Spleen (tissue), 11 donors: ENCODE measurements at regions not wholly inside any gene's neighbourhood (a gene's known extent, or its start where the extent isn't known, plus 50 kb on each side); places are given as distances from the start of the nearest gene placed in this dataset.

Experiments used
- DNase-seq: peaks from one replicate; pipeline ENCODE4 v3.0.0-alpha.2; 2020
- H3K27ac ChIP-seq, 8 donors: fragments of 200-600 bp; sonication (generic) in 7 of 8; 1 replicate in 4 of 8; 2 replicates in 4 of 8; pipeline versions ENCODE4 v1.5.0 to v1.8.0; 2016 to 2021; ENCODE audit warnings: inconsistent platforms in 4 of 8, mild to moderate bottlenecking in 4 of 8, moderate library complexity in 1 of 8
- H3K27me3 ChIP-seq, 7 donors: fragments of 200-600 bp; sonication (generic) in 6 of 7; replicated peaks in 1 of 7; 1 replicate in 4 of 7; 2 replicates in 3 of 7; pipeline versions ENCODE4 v1.5.0 to v1.8.0; 2016 to 2021; ENCODE audit warnings: inconsistent platforms in 3 of 7, mild to moderate bottlenecking in 1 of 7
- H3K36me3 ChIP-seq, 6 donors: fragments of 200-600 bp; sonication (generic) in 5 of 6; 1 replicate in 4 of 6; 2 replicates in 2 of 6; pipeline versions ENCODE4 v1.5.0 to v1.8.0; 2016 to 2021; ENCODE audit warnings: inconsistent platforms in 2 of 6
- H3K4me1 ChIP-seq, 6 donors: fragments of 200-600 bp; sonication (generic) in 5 of 6; 1 replicate in 3 of 6; 2 replicates in 3 of 6; pipeline versions ENCODE4 v1.5.0 to v1.8.0; 2016 to 2021; ENCODE audit warnings: inconsistent platforms in 3 of 6
- H3K4me3 ChIP-seq, 8 donors: fragments of 200-600 bp; sonication (generic) in 7 of 8; 1 replicate in 4 of 8; 2 replicates in 4 of 8; pipeline versions ENCODE4 v1.5.0 to v1.8.0; 2016 to 2021; ENCODE audit warnings: inconsistent platforms in 4 of 8, mild to moderate bottlenecking in 4 of 8, moderate library complexity in 2 of 8
- H3K9me3 ChIP-seq, 8 donors: fragments of 200-600 bp; sonication (generic) in 7 of 8; 1 replicate in 4 of 8; 2 replicates in 4 of 8; pipeline versions ENCODE4 v1.5.0 to v1.8.0; 2016 to 2021; ENCODE audit warnings: inconsistent platforms in 4 of 8
- CTCF ChIP-seq, 11 experiments: fragments of 200-600 bp in 7 of 11; fragments of 450-650 bp in 4 of 11; sonication (generic) in 4 of 11; IDR thresholded peaks in 8 of 11; conservative IDR thresholded peaks in 3 of 11; 1 replicate in 7 of 11; 2 replicates in 4 of 11; pipeline versions ENCODE4 v1.4.0 to v1.8.0; 2016 to 2021; ENCODE audit warnings: antibody characterized with exemption in 11 of 11, inconsistent platforms in 4 of 11, mild to moderate bottlenecking in 1 of 11
- POLR2A ChIP-seq, 3 donors: fragments of 450-650 bp; IDR thresholded peaks; one replicate each; pipeline ENCODE4 v1.5.1; 2017; ENCODE audit warnings: antibody characterized with exemption in 3 of 3, mild to moderate bottlenecking in 1 of 3
- POLR2AphosphoS5 ChIP-seq, 3 donors: sonication (generic); formaldehyde crosslinking; IDR thresholded peaks; one replicate each; pipeline ENCODE4 v1.5.1; 2017; ENCODE audit warnings: antibody characterized with exemption in 3 of 3
- WGBS, 5 donors: extraction: QIAGEN DNeasy Blood & Tissue Kit in 3 of 5; methylation state at CpG; one replicate each; pipeline versions ENCODE4 v1.1.5 to v1.1.7; 2013 to 2018; 5-methylcytosine and 5-hydroxymethylcytosine counted together
- intact Hi-C: fragments of 100-400 bp; cut with DNase I; formaldehyde crosslinking; loops from one replicate; pipeline ENCODE4 v1.15.0; 2023; ENCODE audit warnings: low total_unique reads
- donor health status: healthy with polysubstance abuse.
- donor health status: DM: no; HTN: no; CAD: no; lungs with moderate emphysema.
- donor health status: DM: no; HTN: no; CAD: no.
- donor health status: Bipolar disorder and iron deficiency.
- donor health status: healthy.
- donor health status: DM: no; HTN: no; CAD: no.
- donor health status: DM: yes; HTN: yes; CAD: no.

GRCh38 chr12:77421152-77421551 lies 355.8 kb upstream of the E2F7 start:
- H3K4me1 ChIP-seq, result no peaks in the 10 kb centered on the region
- no peaks in the 10 kb centered on the region for H3K36me3 ChIP-seq
- TF ChIP-seq CTCF (IDR thresholded peaks at IDR 0.05 in 8 of 11, conservative IDR thresholded peaks at IDR 0.05 in 3 of 11), result no peak
- TF ChIP-seq POLR2A (IDR thresholded peaks at IDR 0.05), result no peak
- TF ChIP-seq POLR2AphosphoS5 (IDR thresholded peaks at IDR 0.05), result no peak
- no peak overlapping the region for H3K4me3 ChIP-seq
- DNase-seq, result no peak
- no peaks in the 10 kb centered on the region for H3K27me3 ChIP-seq
- intact Hi-C loops, result no loop called here
- H3K9me3 ChIP-seq, result peaks cover 0 to 17% (median 9%) of the 10 kb centered on the region in 8 donors
- H3K27ac ChIP-seq, result no peak overlapping the region
- 87 to 97% (median 94%) methylated on average over 2 of the region's 2 CpGs for WGBS, 5 donors

DNA sequence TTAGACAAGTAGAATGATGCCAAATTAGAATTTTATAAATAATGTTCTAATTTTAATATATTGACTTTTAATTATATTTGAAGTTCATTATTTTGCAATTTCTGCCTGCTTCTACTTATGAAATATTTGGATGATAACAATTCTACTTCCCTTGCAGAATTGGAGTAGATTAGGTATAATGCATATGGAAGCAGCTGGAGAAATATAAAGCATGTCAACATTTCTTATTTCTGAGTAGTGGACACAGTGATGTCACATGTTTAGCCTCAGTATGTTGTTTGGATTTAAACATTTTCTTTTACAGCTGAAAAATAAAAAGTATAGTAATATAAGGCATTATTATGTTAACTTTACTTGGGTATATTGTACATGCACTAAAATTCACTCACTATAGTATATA lies 344.2 kb upstream of the E2F7 start:
- Histone ChIP-seq H3K9me3 (no peaks in the 10 kb centered on the region), H3K27me3 (no peaks in the 10 kb centered on the region), H3K27ac (no peak overlapping the region), H3K4me1 (peaks cover 0 to 11% (median 0%) of the 10 kb centered on the region in 6 donors), H3K4me3 (no peak overlapping the region), H3K36me3 (no peaks in the 10 kb centered on the region)
- no peak for DNase-seq
- intact Hi-C loops, result no loop called here
- TF ChIP-seq POLR2AphosphoS5 (IDR thresholded peaks at IDR 0.05) (no peak), POLR2A (IDR thresholded peaks at IDR 0.05) (no peak), CTCF (IDR thresholded peaks at IDR 0.05 in 8 of 11, conservative IDR thresholded peaks at IDR 0.05 in 3 of 11) (no peak)

GRCh38 chr12:77407931-77408330 lies 342.6 kb upstream of the E2F7 start:
- TF ChIP-seq CTCF (IDR thresholded peaks at IDR 0.05 in 8 of 11, conservative IDR thresholded peaks at IDR 0.05 in 3 of 11) (no peak), POLR2AphosphoS5 (IDR thresholded peaks at IDR 0.05) (no peak), POLR2A (IDR thresholded peaks at IDR 0.05) (no peak)
- H3K9me3 ChIP-seq, result no peaks in the 10 kb centered on the region
- no peaks in the 10 kb centered on the region for H3K27me3 ChIP-seq
- 91 to 100% (median 93%) methylated on average over 1 of the region's 1 CpG for WGBS, 5 donors
- intact Hi-C loops, result no loop called here
- no peaks in the 10 kb centered on the region for H3K36me3 ChIP-seq
- no peak overlapping the region for H3K27ac ChIP-seq
- H3K4me3 ChIP-seq, result no peak overlapping the region
- no peak for DNase-seq
- peaks cover 0 to 11% (median 0%) of the 10 kb centered on the region in 6 donors for H3K4me1 ChIP-seq

- Histone ChIP-seq H3K27ac (no peak overlapping the region), H3K4me1 (peaks cover 0 to 15% (median 2%) of the 10 kb centered on the region in 6 donors), H3K27me3 (no peaks in the 10 kb centered on the region), H3K36me3 (no peaks in the 10 kb centered on the region), H3K4me3 (no peak overlapping the region), H3K9me3 (no peaks in the 10 kb centered on the region)
- no peak for TF ChIP-seq POLR2AphosphoS5 (IDR thresholded peaks at IDR 0.05)
- no peak for TF ChIP-seq CTCF (IDR thresholded peaks at IDR 0.05 in 8 of 11, conservative IDR thresholded peaks at IDR 0.05 in 3 of 11)
- no peak for TF ChIP-seq POLR2A (IDR thresholded peaks at IDR 0.05)
- intact Hi-C loops, result no loop called here
- WGBS, 5 donors, result 70 to 83% (median 75%) methylated on average over 4 of the region's 4 CpGs
- DNase-seq, result no peak
Measured at GRCh38 chr12:77406219-77406905, 341.0 kb upstream of the E2F7 start.
